ENCODE measurements at regions not wholly inside any gene's neighbourhood (a gene's known extent, or its start where the extent isn't known, plus 50 kb on each side); places are given as distances from the start of the nearest gene placed in this dataset.

- TF ChIP-seq ZNF768 (tag by site-specific recombination; IDR thresholded peaks at IDR 0.05) (no peak), SCRT2 (tag by site-specific recombination; IDR thresholded peaks at IDR 0.05) (no peak), ZNF239 (tag by site-specific recombination; IDR thresholded peaks at IDR 0.05) (no peak), ZNF121 (tag by site-specific recombination; IDR thresholded peaks at IDR 0.05) (no peak)
- TF ChIP-seq, protein P1, sequence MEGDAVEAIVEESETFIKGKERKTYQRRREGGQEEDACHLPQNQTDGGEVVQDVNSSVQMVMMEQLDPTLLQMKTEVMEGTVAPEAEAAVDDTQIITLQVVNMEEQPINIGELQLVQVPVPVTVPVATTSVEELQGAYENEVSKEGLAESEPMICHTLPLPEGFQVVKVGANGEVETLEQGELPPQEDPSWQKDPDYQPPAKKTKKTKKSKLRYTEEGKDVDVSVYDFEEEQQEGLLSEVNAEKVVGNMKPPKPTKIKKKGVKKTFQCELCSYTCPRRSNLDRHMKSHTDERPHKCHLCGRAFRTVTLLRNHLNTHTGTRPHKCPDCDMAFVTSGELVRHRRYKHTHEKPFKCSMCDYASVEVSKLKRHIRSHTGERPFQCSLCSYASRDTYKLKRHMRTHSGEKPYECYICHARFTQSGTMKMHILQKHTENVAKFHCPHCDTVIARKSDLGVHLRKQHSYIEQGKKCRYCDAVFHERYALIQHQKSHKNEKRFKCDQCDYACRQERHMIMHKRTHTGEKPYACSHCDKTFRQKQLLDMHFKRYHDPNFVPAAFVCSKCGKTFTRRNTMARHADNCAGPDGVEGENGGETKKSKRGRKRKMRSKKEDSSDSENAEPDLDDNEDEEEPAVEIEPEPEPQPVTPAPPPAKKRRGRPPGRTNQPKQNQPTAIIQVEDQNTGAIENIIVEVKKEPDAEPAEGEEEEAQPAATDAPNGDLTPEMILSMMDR (tag by site-specific recombination; IDR thresholded peaks at IDR 0.05), result no peak
Measured at GRCh38 chr17:36661047-36661666, 59.8 kb downstream of the MRM1 start.

Data from HEK293 (cell line).